C4-2B (cell line): ENCODE measurements at regions not wholly inside any gene's neighbourhood (a gene's known extent, or its start where the extent isn't known, plus 50 kb on each side); places are given as distances from the start of the nearest gene placed in this dataset.

Experiments used
- H3K27ac ChIP-seq: fragments of 450-650 bp; 2 replicates; pipeline ENCODE4 v1.5.1; 2017
- CTCF ChIP-seq: fragments of 450-650 bp; conservative IDR thresholded peaks from 2 replicates; pipeline ENCODE4 v1.5.1; 2017; ENCODE audit warnings: mild to moderate bottlenecking
- ZFX ChIP-seq: fragments of 450-650 bp; IDR thresholded peaks from 2 replicates; pipeline ENCODE4 v1.6.1; 2017

- TF ChIP-seq CTCF (no peak), ZFX (no peak)
- H3K27ac ChIP-seq = no peak overlapping the region
These were observed 210.7 kb upstream of the TNP1 start for GRCh38 chr2:217070611-217071010.

DNA sequence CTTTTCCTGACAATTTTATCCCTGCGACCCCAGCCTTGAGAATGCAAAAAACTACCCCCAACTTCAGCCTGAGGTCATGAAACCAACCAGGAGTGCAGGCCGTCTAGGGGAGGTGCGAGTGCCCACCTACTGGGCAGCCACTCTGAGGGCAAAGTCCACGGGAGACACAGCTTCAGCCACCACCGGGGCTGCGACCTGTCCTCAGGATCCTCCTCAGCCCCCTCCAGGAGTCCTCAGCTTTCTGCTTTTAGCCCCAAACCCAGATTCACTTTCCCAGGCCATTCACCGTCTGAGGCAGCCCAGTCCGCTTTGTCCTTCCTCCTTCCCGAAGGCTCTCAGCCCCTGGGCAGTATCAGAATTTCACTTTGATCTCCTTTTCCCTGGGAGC is 210.2 kb upstream of the TNP1 start:
- no peak for TF ChIP-seq CTCF
- TF ChIP-seq ZFX = no peak
- no peak overlapping the region for H3K27ac ChIP-seq

- H3K27ac ChIP-seq = no peak overlapping the region
- TF ChIP-seq ZFX (no peak), CTCF (no peak)
These were observed 209.6 kb upstream of the TNP1 start for GRCh38 chr2:217069263-217070042.

GRCh38 chr2:217068677-217069250 is 208.9 kb upstream of the TNP1 start:
- TF ChIP-seq CTCF (no peak), ZFX (no peak)
- no peak overlapping the region for H3K27ac ChIP-seq

- H3K27ac ChIP-seq = no peak overlapping the region
- TF ChIP-seq CTCF (no peak), ZFX (no peak)
These were observed 207.9 kb upstream of the TNP1 start for GRCh38 chr2:217067787-217068186.

DNA sequence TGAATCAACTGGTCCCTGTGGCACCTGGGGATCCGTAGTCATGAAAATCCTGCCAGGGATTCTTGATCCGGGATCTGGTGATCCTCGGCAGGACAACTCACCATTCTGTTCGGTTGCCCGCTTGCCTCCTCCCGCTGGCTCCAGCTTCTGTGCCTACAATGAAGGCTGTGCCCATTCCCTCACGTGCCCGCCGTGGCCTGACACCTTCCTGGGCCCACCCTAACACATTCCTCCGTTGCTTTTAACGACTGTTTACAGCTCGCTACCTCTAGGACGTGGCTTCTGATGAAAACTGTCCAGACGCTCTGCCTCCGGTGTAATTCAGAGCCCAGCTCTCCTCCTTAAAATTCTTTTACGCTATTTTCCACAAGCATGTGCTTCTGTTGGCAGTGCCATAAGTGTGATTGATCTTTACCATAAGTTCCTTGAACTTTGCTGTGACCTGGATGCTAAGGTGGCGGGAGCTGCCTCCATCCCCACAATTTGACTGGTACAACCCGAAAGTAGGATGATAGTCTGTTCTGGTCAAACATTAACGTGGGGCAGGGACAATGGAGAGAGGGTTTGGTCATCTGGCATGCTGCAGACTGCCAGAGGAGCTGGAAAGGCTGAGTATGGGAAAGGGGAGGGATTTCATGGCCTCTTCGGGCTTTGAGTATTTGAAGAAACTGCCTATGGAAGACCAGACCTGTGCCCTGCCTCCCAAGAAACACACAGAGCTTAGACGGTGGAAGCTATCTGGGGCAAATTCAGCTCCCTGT is 206.8 kb upstream of the TNP1 start:
- H3K27ac ChIP-seq = no peak overlapping the region
- no peak for TF ChIP-seq ZFX

DNA sequence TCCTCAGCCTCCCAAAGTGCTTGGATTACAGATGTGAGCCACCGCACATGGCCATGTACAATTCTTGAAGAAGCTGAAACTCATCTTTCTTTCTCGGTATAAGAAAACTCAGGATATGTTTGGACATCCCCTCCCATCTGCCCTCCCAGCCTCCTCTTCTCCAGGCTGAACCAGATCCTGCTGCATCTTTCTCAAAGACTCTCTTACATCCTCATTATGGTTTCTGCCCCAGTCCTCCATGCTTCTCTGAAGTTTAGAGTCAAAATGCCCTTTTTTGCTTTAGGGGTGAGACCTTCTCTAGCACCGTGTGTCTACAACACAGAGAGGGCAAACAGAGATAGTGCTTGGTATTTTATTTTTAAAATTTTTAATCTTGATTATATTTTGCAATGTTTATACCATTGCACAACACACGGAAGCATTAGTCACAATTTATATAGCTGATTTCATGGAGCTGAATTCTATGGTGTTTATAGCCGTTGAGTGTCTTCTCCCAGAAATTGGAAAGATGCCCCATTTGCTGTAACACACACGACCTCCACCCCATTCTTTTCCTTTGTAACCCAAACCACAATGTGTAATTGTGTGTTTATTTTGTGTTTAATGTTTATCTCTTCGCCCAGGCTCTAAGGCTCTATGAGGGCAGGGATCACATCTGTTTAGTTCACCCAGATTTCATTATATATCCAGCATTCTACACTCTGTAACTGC is 206.0 kb upstream of the TNP1 start:
- no peak for TF ChIP-seq CTCF
- no peak for TF ChIP-seq ZFX
- no peak overlapping the region for H3K27ac ChIP-seq
